ENCODE measurements at regions not wholly inside any gene's neighbourhood (a gene's known extent, or its start where the extent isn't known, plus 50 kb on each side); places are given as distances from the start of the nearest gene placed in this dataset.

DNA sequence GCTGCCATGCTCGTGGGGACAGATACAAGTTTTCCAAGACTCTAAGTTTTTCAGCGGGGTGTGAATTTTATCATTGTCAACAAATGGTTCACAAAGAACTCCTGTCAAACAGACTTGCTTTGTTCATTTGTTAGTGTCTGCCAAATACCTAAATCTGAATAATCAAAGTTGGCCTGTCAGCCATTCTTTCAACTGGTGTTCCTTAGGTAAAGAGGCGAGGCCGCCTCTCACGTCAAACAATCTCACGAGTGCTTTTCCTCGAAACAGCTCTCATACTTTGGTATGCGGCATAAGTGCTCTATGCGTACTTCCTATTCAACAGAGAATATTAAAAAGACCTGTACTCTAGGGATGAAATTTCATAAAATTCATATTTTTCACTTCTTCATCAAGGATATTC lies 51.4 kb upstream of the KANK4 start:
- H3K4me3 Mint-ChIP-seq: no peak overlapping the region
- ATAC-seq (ENCODE audit: low read depth in 2 of 2) (no peak), DNase-seq (no peak)
- H3K4me1 Mint-ChIP-seq: no peaks in the 10 kb centered on the region
- H3K27ac Mint-ChIP-seq: no peak overlapping the region
- peaks cover 0 to 7% (median 3%) of the 10 kb centered on the region in 7 donors for H3K9me3 Mint-ChIP-seq
- no peaks in the 10 kb centered on the region for H3K36me3 Mint-ChIP-seq
- peaks cover 5 to 17% (median 9%) of the 10 kb centered on the region in 3 donors for H3K27me3 Mint-ChIP-seq

DNA sequence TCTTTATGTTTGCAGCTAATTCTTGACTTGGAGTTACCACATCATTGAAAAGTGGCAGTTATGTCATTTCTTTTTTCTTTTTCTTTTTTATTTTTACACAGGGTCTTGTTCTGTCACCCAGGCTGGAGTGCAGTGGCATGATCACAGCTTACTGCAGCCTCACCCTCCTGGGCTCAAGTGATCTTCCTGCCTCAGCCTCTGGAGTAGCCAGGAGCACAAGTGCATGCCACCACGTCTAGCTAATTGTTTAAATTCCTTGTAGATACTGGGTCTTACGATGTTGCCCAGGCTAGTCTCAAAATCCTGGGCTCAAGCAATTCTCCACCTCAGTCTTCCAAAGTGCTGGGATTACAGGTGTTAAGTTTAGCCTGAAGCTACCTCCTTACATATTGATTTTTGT lies 52.1 kb upstream of the KANK4 start:
- peaks cover 0 to 7% (median 3%) of the 10 kb centered on the region in 7 donors for H3K9me3 Mint-ChIP-seq
- no peaks in the 10 kb centered on the region for H3K4me1 Mint-ChIP-seq
- DNase-seq: no peak
- no peaks in the 10 kb centered on the region for H3K36me3 Mint-ChIP-seq
- no peak for ATAC-seq (ENCODE audit: low read depth in 2 of 2)
- peaks cover 5 to 17% (median 9%) of the 10 kb centered on the region in 3 donors for H3K27me3 Mint-ChIP-seq
- H3K4me3 Mint-ChIP-seq: no peak overlapping the region
- H3K27ac Mint-ChIP-seq: peak overlapping the region in 1 of 6 donors; percentile 4

DNA sequence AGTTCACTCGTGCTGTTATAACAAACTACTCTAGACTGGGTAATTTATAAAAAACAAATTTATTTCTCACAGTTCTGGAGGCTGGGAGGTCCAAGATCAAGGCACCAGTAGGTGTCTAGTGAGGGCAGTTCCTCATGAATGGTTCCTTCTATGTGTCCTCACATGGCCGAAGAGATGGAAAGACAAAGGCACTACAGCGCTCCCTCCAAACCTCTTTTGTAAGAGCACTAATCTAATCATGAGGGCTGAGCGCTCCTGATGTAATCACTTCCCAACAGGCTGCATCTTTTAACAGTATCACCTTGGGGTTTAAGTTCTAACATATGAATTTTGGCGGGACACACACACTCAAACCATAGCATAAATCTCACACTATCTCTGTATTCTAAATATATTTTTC lies 54.0 kb upstream of the KANK4 start:
- no peak overlapping the region for H3K27ac Mint-ChIP-seq
- no peaks in the 10 kb centered on the region for H3K4me1 Mint-ChIP-seq
- H3K4me3 Mint-ChIP-seq: no peak overlapping the region
- no peaks in the 10 kb centered on the region for H3K36me3 Mint-ChIP-seq
- H3K27me3 Mint-ChIP-seq: peaks cover 5 to 22% (median 14%) of the 10 kb centered on the region in 3 donors
- DNase-seq (no peak), ATAC-seq (ENCODE audit: low read depth in 2 of 2) (no peak)
- H3K9me3 Mint-ChIP-seq: peaks cover 0 to 2% (median 0%) of the 10 kb centered on the region in 7 donors

DNA sequence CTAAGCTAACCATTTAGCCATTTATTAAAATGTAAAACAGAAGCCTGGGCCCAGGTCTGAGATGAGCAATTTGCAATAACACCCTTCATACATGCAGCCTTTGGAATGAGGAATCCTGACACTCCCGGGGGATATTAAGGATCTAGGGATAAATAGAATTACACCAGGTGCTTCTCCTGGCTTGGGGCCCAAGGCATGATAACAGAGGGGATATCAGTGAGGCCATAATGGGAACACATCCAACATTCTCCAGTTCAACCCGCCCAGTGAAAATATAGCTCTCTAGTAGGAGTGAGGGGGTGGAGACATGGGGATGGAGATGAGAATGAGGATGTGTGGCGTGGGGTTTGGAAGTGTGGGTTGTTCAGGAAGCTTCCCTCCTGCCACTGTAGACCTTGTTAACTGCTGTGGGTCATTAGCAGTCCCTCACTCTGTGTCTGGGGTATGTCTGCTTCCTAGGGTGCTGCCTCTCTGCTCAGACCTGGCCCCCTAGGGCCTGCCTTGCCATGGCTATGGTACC lies 57.9 kb upstream of the KANK4 start:
- DNase-seq: no peak
- Mint-ChIP-seq H3K27ac (no peak overlapping the region), H3K27me3 (peaks cover 0 to 5% (median 5%) of the 10 kb centered on the region in 3 donors)

DNA sequence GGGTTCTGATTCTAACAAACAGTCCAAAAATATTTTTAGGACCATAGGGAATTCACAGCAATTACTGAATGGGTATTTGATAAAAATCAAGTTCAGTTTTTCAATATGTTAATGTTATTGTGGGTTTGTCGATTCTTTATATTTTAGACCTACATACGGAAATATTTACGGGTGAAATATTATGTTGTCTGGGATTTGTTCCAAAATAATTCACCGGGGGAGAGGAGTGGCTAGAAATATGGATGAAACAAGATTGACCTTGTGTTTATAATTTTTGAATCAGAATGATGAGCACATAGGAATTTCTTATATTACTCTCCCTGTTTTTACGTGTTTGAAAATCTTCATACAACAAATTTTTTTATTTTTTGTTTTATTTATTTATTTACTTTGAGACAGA lies 56.7 kb upstream of the USP1 start:
- H3K4me3 Mint-ChIP-seq: no peak overlapping the region
- H3K4me1 Mint-ChIP-seq: no peaks in the 10 kb centered on the region
- H3K27me3 Mint-ChIP-seq: peaks cover 4 to 5% (median 5%) of the 10 kb centered on the region in 3 donors
- peaks cover 0 to 1% (median 0%) of the 10 kb centered on the region in 7 donors for H3K9me3 Mint-ChIP-seq
- H3K36me3 Mint-ChIP-seq: no peaks in the 10 kb centered on the region
- DNase-seq (no peak), ATAC-seq (ENCODE audit: low read depth in 2 of 2) (no peak)
- H3K27ac Mint-ChIP-seq: no peak overlapping the region

More for the DNA sequence above, 57.9 kb upstream of the KANK4 start:
- Mint-ChIP-seq H3K4me1 (no peaks in the 10 kb centered on the region), H3K9me3 (peaks cover 0 to 2% (median 0%) of the 10 kb centered on the region in 7 donors), H3K4me3 (no peak overlapping the region), H3K36me3 (no peaks in the 10 kb centered on the region)
- ATAC-seq (ENCODE audit: low read depth in 2 of 2): no peak

DNA sequence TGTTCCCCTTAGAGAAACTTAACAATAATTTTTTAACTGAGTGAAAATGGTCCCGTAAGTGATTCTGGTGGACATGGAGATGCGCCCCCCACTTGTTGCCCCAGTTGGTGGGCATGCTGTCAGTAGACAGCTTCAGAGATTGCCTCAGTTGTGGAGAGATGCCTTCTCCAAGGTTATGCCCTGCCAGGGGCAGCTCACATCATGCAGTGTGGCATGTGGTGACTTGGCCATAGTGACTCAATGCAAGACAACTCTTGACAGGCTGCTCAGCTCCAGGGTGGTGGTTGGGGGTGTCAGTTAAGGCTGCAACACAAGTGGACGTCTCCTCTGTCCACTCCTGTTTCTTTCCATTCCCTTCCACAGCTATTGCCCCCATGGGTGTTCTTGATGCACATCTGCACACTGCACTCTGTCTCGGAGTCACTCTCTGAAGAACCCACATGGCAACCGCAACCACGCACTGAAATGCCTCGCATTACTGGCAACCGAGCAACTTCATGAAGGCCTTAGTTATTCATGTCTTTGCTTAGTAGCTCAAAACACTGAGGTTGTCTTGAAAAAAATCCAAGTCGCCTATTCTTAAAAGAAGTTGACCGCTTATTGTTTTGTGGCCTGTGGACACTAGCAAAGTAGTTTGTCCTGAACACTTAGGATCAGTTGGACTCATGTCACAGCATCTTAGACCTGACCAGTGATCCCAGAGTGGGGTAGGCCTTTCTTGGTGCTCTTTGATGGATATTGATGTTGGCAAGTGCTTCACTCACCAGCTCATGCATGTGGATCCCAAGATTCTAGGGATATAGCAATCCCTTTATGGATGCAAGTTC lies 54.8 kb upstream of the USP1 start:
- H3K4me1 Mint-ChIP-seq: no peaks in the 10 kb centered on the region
- H3K27ac Mint-ChIP-seq: no peak overlapping the region
- H3K36me3 Mint-ChIP-seq: no peaks in the 10 kb centered on the region
- DNase-seq (no peak), ATAC-seq (ENCODE audit: low read depth in 2 of 2) (no peak)
- no peak overlapping the region for H3K4me3 Mint-ChIP-seq
- peaks cover 2 to 5% (median 4%) of the 10 kb centered on the region in 3 donors for H3K27me3 Mint-ChIP-seq
- H3K9me3 Mint-ChIP-seq: peaks cover 0 to 1% (median 0%) of the 10 kb centered on the region in 7 donors

DNA sequence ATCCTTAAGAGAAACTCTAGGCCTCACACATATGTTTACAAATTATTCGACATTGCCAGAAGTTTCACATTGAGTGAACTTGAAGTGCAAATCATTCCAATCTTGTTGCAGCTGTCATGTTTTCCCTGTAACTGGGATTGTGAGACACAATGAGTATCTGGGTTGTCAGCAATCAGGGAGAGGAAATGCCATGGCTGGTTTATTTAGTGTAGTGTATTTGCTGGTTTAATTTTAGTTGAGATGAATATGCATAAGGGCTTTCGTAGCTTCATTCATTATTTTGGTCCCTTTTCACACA lies 54.2 kb upstream of the USP1 start:
- H3K4me1 Mint-ChIP-seq: no peaks in the 10 kb centered on the region
- H3K27me3 Mint-ChIP-seq: peaks cover 3 to 5% (median 4%) of the 10 kb centered on the region in 3 donors
- ATAC-seq (ENCODE audit: low read depth in 2 of 2) (no peak), DNase-seq (no peak)
- no peaks in the 10 kb centered on the region for H3K36me3 Mint-ChIP-seq
- no peak overlapping the region for H3K27ac Mint-ChIP-seq
- no peak overlapping the region for H3K4me3 Mint-ChIP-seq
- H3K9me3 Mint-ChIP-seq: peaks cover 0 to 1% (median 0%) of the 10 kb centered on the region in 7 donors

DNA sequence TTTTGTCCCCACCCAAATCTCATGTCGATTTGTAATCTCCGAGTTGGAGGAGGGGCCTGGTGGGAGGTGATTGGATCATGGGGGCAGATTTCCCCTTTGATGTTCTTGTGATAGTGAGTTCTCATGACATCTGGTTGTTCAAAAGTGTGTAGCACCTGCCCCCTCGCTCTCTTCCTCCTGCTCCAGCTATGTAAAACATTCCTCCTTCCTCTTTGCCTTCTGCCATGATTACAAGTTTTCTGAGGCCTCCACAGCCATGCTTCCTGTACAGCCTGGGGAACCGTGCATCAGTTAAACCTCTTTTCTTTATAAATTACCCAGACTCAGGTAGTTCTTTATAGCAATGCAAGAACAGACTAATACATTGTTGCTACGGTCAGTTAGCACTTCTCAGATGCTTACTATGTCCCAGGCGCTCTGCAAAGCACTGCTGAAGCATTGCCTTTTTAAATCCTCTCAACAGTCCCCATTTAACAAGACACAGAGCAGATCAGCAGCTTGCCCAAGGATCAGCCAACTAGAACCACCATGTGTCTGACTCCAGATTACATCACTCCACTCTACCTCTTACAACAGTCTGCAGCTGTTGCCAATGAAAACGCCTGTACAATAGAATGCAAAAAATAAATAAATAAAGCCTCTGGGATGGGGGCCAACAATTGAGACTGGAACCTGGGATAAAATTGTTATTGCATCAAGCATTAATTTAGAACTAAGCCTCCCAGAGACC lies 52.4 kb upstream of the USP1 start:
- Mint-ChIP-seq H3K4me1 (no peaks in the 10 kb centered on the region), H3K9me3 (peaks cover 0 to 1% (median 0%) of the 10 kb centered on the region in 7 donors), H3K36me3 (no peaks in the 10 kb centered on the region), H3K27me3 (peaks cover 4 to 6% (median 5%) of the 10 kb centered on the region in 3 donors), H3K27ac (peak overlapping the region in 1 of 6 donors; percentile 16), H3K4me3 (no peak overlapping the region)
- DNase-seq: no peak
- ATAC-seq (ENCODE audit: low read depth in 2 of 2): no peak

DNA sequence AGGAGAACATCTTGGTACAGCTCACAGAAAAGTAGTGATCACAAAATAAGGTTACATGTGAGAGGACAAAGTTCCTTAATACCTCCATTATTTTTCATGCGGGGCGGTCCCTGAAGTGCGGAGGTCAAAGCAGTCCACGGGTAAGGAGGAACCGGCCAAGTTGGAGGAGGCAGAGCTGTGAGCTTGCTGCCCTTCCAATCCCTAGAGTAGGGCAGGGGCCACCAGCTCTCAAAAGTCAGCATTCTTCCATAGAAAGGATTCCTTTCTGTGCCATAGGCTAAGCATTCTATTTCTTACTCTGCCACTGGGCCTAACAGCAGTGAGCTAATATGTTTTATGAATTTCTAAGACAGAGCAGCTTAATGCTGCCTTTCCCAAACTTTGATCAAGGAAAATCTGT lies 50.9 kb upstream of the USP1 start:
- DNase-seq: no peak
- Mint-ChIP-seq H3K4me3 (no peak overlapping the region), H3K27ac (no peak overlapping the region), H3K27me3 (peaks cover 4 to 10% (median 5%) of the 10 kb centered on the region in 3 donors), H3K36me3 (no peaks in the 10 kb centered on the region), H3K9me3 (peaks cover 0 to 1% (median 0%) of the 10 kb centered on the region in 7 donors), H3K4me1 (no peaks in the 10 kb centered on the region)
- no peak for ATAC-seq (ENCODE audit: low read depth in 2 of 2)

DNA sequence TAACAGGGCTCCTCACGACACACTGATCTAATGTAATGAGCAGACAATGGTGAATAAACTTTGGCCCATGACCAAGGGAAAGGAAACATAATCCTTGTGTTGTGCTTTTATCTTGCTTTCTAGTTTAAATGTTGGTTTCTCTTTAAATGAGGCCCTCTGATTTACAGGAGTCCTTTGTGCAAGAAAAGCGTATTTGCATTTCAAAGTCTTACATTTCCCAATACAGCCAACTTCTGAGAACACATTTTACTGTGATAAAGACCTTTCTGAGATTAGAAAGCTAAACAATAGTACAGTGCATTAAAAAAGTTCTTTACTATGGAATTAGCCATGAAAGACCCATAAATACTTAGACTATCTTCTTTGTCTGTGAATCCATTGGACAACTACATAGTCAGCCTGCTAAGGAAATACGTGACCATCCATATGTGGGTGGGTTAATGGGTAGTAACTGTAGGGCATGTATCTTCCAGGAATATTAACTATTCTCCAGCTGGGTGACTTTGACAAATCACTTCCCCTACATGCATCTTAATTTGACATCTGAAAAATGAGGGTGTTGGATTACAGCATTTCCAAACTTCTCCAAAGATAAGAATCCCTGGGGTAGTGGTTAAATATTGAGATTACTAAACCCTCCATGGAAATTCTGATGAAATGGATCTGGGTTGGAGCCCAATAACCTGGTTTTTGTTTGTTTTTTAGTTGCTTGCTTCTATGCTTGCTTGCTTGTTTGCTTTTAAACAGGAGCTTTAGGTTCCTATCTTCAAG lies 50.3 kb upstream of the USP1 start:
- H3K36me3 Mint-ChIP-seq: no peaks in the 10 kb centered on the region
- H3K9me3 Mint-ChIP-seq: peaks cover 0 to under 1% (median 0%) of the 10 kb centered on the region in 7 donors
- H3K27ac Mint-ChIP-seq: no peak overlapping the region
- peaks cover 4 to 10% (median 5%) of the 10 kb centered on the region in 3 donors for H3K27me3 Mint-ChIP-seq
- no peak for ATAC-seq (ENCODE audit: low read depth in 2 of 2)
- no peaks in the 10 kb centered on the region for H3K4me1 Mint-ChIP-seq
- H3K4me3 Mint-ChIP-seq: no peak overlapping the region
- no peak for DNase-seq

All from naive B cell (primary cell).